ENCODE measurements at regions not wholly inside any gene's neighbourhood (a gene's known extent, or its start where the extent isn't known, plus 50 kb on each side); places are given as distances from the start of the nearest gene placed in this dataset.
"Not testable (repeated sequence)": the region's sequence is repeated elsewhere in the genome, so short reads cannot be mapped to it uniquely, and the experiment has no call there.

GRCh38 chr18:1503847-1504246 lies 599.2 kb downstream of the ADCYAP1 start:
- no peak for FAIRE-seq

- FAIRE-seq = no peak
Measured at GRCh38 chr18:1505856-1506255, 601.2 kb downstream of the ADCYAP1 start.

GRCh38 chr18:1510542-1511179 lies 606.0 kb downstream of the ADCYAP1 start:
- no peak for FAIRE-seq

GRCh38 chr18:1511619-1512311 lies 607.1 kb downstream of the ADCYAP1 start:
- FAIRE-seq = no peak

- FAIRE-seq = no peak
Measured at GRCh38 chr18:1513519-1513918, 608.8 kb downstream of the ADCYAP1 start.

GRCh38 chr18:1521588-1522248 lies 617.0 kb downstream of the ADCYAP1 start:
- FAIRE-seq = not testable (repeated sequence)

GRCh38 chr18:1522249-1522615 lies 617.6 kb downstream of the ADCYAP1 start:
- FAIRE-seq = no peak

- no peak for FAIRE-seq
Measured at GRCh38 chr18:1526991-1527390, 622.3 kb downstream of the ADCYAP1 start.

- no peak for FAIRE-seq
Measured at GRCh38 chr18:1527805-1528204, 623.1 kb downstream of the ADCYAP1 start.

GRCh38 chr18:1528447-1528846 lies 623.8 kb downstream of the ADCYAP1 start:
- no peak for FAIRE-seq

GRCh38 chr18:1528964-1529509 lies 624.4 kb downstream of the ADCYAP1 start:
- no peak for FAIRE-seq

GRCh38 chr18:1530650-1531049 lies 626.0 kb downstream of the ADCYAP1 start:
- no peak for FAIRE-seq

GRCh38 chr18:1539276-1539675 lies 634.6 kb downstream of the ADCYAP1 start:
- no peak for FAIRE-seq

GRCh38 chr18:1541478-1541877 lies 636.8 kb downstream of the ADCYAP1 start:
- no peak for FAIRE-seq

GRCh38 chr18:1542230-1542774 lies 637.6 kb downstream of the ADCYAP1 start:
- FAIRE-seq = no peak

GRCh38 chr18:1544016-1544415 lies 639.3 kb downstream of the ADCYAP1 start:
- no peak for FAIRE-seq

- not testable (repeated sequence) for FAIRE-seq
Measured at GRCh38 chr18:1557711-1558110, 653.0 kb downstream of the ADCYAP1 start.

- FAIRE-seq = no peak
Measured at GRCh38 chr18:1559563-1559962, 654.9 kb downstream of the ADCYAP1 start.

- no peak for FAIRE-seq
Measured at GRCh38 chr18:1564793-1565192, 660.1 kb downstream of the ADCYAP1 start.

- FAIRE-seq = no peak
Measured at GRCh38 chr18:1571206-1571605, 666.5 kb downstream of the ADCYAP1 start.

- no peak for FAIRE-seq
Measured at GRCh38 chr18:1573732-1574131, 669.1 kb downstream of the ADCYAP1 start.

- FAIRE-seq = no peak
Measured at GRCh38 chr18:1575084-1575483, 670.4 kb downstream of the ADCYAP1 start.

GRCh38 chr18:1578505-1578904 lies 673.8 kb downstream of the ADCYAP1 start:
- FAIRE-seq = no peak

- FAIRE-seq = no peak
Measured at GRCh38 chr18:1581581-1581980, 676.9 kb downstream of the ADCYAP1 start.

Data from G401.6 (cell line).